Liver (tissue), 8 donors: ENCODE measurements at regions not wholly inside any gene's neighbourhood (a gene's known extent, or its start where the extent isn't known, plus 50 kb on each side); places are given as distances from the start of the nearest gene placed in this dataset.

Experiments used
- DNase-seq: peaks from one replicate; pipeline ENCODE4 v3.0.0-alpha.2; 2017; ENCODE audit warnings: low spot score
- H3K27ac ChIP-seq, 2 donors: one replicate each; pipeline ENCODE4 v1.7.0; 2013; ENCODE audit warnings: inconsistent platforms in 2 of 2, low read length in 2 of 2, control low read depth in 1 of 2, low read depth in 1 of 2, mild to moderate bottlenecking in 1 of 2
- H3K27me3 ChIP-seq, 4 donors: one replicate each; pipeline versions ENCODE4 v1.6.1 to v1.7.0; 2013; ENCODE audit warnings: low read length in 3 of 4, inconsistent platforms in 1 of 4, mild to moderate bottlenecking in 1 of 4, moderate library complexity in 1 of 4; ENCODE audit not compliant: control insufficient read depth in 4 of 4, insufficient read depth in 4 of 4
- H3K36me3 ChIP-seq, 4 donors: one replicate each; pipeline versions ENCODE4 v1.6.1 to v1.7.0; 2013; ENCODE audit warnings: low read length in 3 of 4, mild to moderate bottlenecking in 3 of 4, low read depth in 1 of 4, moderate library complexity in 1 of 4; ENCODE audit not compliant: control insufficient read depth in 4 of 4, insufficient read depth in 3 of 4
- H3K4me1 ChIP-seq, 4 donors: one replicate each; pipeline versions ENCODE4 v1.6.1 to v1.7.0; 2013; ENCODE audit warnings: low read length in 3 of 4, mild to moderate bottlenecking in 3 of 4, moderate library complexity in 1 of 4; ENCODE audit not compliant: control insufficient read depth in 4 of 4, insufficient read depth in 4 of 4
- H3K4me3 ChIP-seq, 3 donors: one replicate each; pipeline versions ENCODE4 v1.6.1 to v1.7.0; 2013; ENCODE audit warnings: low read length in 3 of 3, control low read depth in 1 of 3, low read depth in 1 of 3, mild to moderate bottlenecking in 1 of 3
- H3K9ac ChIP-seq, 2 donors: one replicate each; pipeline ENCODE4 v1.7.0; 2013; ENCODE audit warnings: low read length in 2 of 2, mild to moderate bottlenecking in 2 of 2, moderate library complexity in 2 of 2, control low read depth in 1 of 2, low read depth in 1 of 2
- H3K9me3 ChIP-seq, 4 donors: one replicate each; pipeline versions ENCODE4 v1.6.1 to v1.7.0; 2013; ENCODE audit warnings: low read length in 3 of 4; ENCODE audit not compliant: control insufficient read depth in 4 of 4
- ATF3 ChIP-seq: IDR thresholded peaks from 2 replicates; pipeline ENCODE4 v1.6.1; 2016; ENCODE audit warnings: antibody characterized with exemption
- CTCF ChIP-seq: fragments of 150-350 bp; IDR thresholded peaks from 2 replicates; pipeline ENCODE4 v1.5.1; 2017; ENCODE audit warnings: improper control_type of control experiment, low read depth, low read length; ENCODE audit not compliant: missing input control
- EGR1 ChIP-seq, 2 donors: IDR thresholded peaks; 2 replicates each; pipeline ENCODE4 v1.6.1; 2016 to 2018; ENCODE audit warnings: antibody characterized with exemption in 2 of 2, low read depth in 2 of 2
- FOXA1 ChIP-seq: IDR thresholded peaks from 2 replicates; pipeline ENCODE4 v1.6.1; 2016; ENCODE audit warnings: antibody characterized with exemption
- FOXA2 ChIP-seq: IDR thresholded peaks from 2 replicates; pipeline ENCODE4 v1.6.1; 2016; ENCODE audit warnings: antibody characterized with exemption
- GABPA ChIP-seq, 2 donors: IDR thresholded peaks in 1 of 2; conservative IDR thresholded peaks in 1 of 2; 2 replicates each; pipeline ENCODE4 v1.6.1; 2016; ENCODE audit warnings: antibody characterized with exemption in 2 of 2, mild to moderate bottlenecking in 1 of 2, moderate library complexity in 1 of 2
- HNF4A ChIP-seq, 2 donors: conservative IDR thresholded peaks; 2 replicates each; pipeline ENCODE4 v1.6.1; 2016; ENCODE audit warnings: antibody characterized with exemption in 2 of 2, mild to moderate bottlenecking in 2 of 2
- HNF4G ChIP-seq: IDR thresholded peaks from 2 replicates; pipeline ENCODE4 v1.6.1; 2016; ENCODE audit warnings: antibody characterized with exemption
- JUND ChIP-seq, 2 donors: IDR thresholded peaks; 2 replicates each; pipeline ENCODE4 v1.6.1; 2016; ENCODE audit warnings: antibody characterized with exemption in 2 of 2
- MAX ChIP-seq: IDR thresholded peaks from 2 replicates; pipeline ENCODE4 v1.6.1; 2016; ENCODE audit warnings: antibody characterized with exemption
- NR2F2 ChIP-seq: IDR thresholded peaks from 2 replicates; pipeline ENCODE4 v1.6.1; 2016; ENCODE audit warnings: antibody characterized with exemption
- RAD21 ChIP-seq, 2 donors: IDR thresholded peaks; 2 replicates each; pipeline ENCODE4 v1.6.1; 2016; ENCODE audit warnings: antibody characterized with exemption in 2 of 2, mild to moderate bottlenecking in 2 of 2
- REST ChIP-seq: IDR thresholded peaks from 2 replicates; pipeline ENCODE4 v1.6.1; 2016; ENCODE audit warnings: antibody characterized with exemption, mild to moderate bottlenecking
- RXRA ChIP-seq, 2 donors: IDR thresholded peaks; 2 replicates each; pipeline ENCODE4 v1.6.1; 2017 to 2018; ENCODE audit warnings: antibody characterized with exemption in 2 of 2, mild to moderate bottlenecking in 1 of 2
- SP1 ChIP-seq: IDR thresholded peaks from 2 replicates; pipeline ENCODE4 v1.6.1; 2018; ENCODE audit warnings: antibody characterized with exemption, mild to moderate bottlenecking
- TAF1 ChIP-seq: conservative IDR thresholded peaks from 2 replicates; pipeline ENCODE4 v1.6.1; 2016; ENCODE audit warnings: antibody characterized with exemption, mild to moderate bottlenecking
- YY1 ChIP-seq: IDR thresholded peaks from 2 replicates; pipeline ENCODE4 v1.6.1; 2016; ENCODE audit warnings: antibody characterized with exemption, mild to moderate bottlenecking
- ZBTB33 ChIP-seq: IDR thresholded peaks from 2 replicates; pipeline ENCODE4 v1.6.1; 2016; ENCODE audit warnings: antibody characterized with exemption
- WGBS: extraction: QIAGEN DNeasy Blood & Tissue Kit; methylation state at CpG from one replicate; pipeline ENCODE4 v1.1.7; 2013; 5-methylcytosine and 5-hydroxymethylcytosine counted together
- donor health status: healthy.
- donor health status: healthy.
- donor health status: healthy.
- donor health status: healthy.
- donor health status: healthy.

- H3K36me3 ChIP-seq: no peaks in the 10 kb centered on the region
- no peak overlapping the region for H3K4me3 ChIP-seq
- WGBS: 95% methylated on average over 2 of the region's 2 CpGs
- no peaks in the 10 kb centered on the region for H3K9me3 ChIP-seq
- DNase-seq: no peak
- no peaks in the 10 kb centered on the region for H3K27me3 ChIP-seq
- H3K4me1 ChIP-seq: no peaks in the 10 kb centered on the region
- TF ChIP-seq NR2F2: no peak
- no peak for TF ChIP-seq RAD21 (IDR thresholded peaks at IDR 0.05)
- TF ChIP-seq TAF1: no peak
- no peak overlapping the region for H3K9ac ChIP-seq
- no peak overlapping the region for H3K27ac ChIP-seq
Observed at GRCh38 chr2:145088756-145089155, 568.8 kb upstream of the ZEB2 start.

- H3K4me3 ChIP-seq: no peak overlapping the region
- 85% methylated on average over 3 of the region's 3 CpGs for WGBS
- H3K27ac ChIP-seq: no peak overlapping the region
- no peaks in the 10 kb centered on the region for H3K27me3 ChIP-seq
- DNase-seq: no peak
- no peaks in the 10 kb centered on the region for H3K4me1 ChIP-seq
- no peaks in the 10 kb centered on the region for H3K9me3 ChIP-seq
- no peak overlapping the region for H3K9ac ChIP-seq
- TF ChIP-seq HNF4G (no peak), JUND (IDR thresholded peaks at IDR 0.05) (no peak), FOXA1 (no peak), MAX (no peak), EGR1 (IDR thresholded peaks at IDR 0.05; ENCODE audit: low read depth in 2 of 2) (no peak), FOXA2 (no peak), YY1 (no peak), TAF1 (no peak), ZBTB33 (no peak), SP1 (no peak), RXRA (IDR thresholded peaks at IDR 0.05) (no peak), CTCF (no peak), ATF3 (no peak), NR2F2 (no peak), REST (no peak), HNF4A (conservative IDR thresholded peaks at IDR 0.05) (no peak), RAD21 (IDR thresholded peaks at IDR 0.05) (no peak), GABPA (IDR thresholded peaks at IDR 0.05 in 1 of 2, conservative IDR thresholded peaks at IDR 0.05 in 1 of 2) (no peak)
- no peaks in the 10 kb centered on the region for H3K36me3 ChIP-seq
Observed at GRCh38 chr2:145086910-145087309, 567.0 kb upstream of the ZEB2 start.
